Activated CD4-positive, alpha-beta T cell treated with anti-CD3 and anti-CD28 coated beads, Interleukin-2, amount 50 U/mL, for 1 hour (primary cell): ENCODE measurements at regions not wholly inside any gene's neighbourhood (a gene's known extent, or its start where the extent isn't known, plus 50 kb on each side); places are given as distances from the start of the nearest gene placed in this dataset.

Experiments used
- DNase-seq: peaks from one replicate; pipeline ENCODE4 v3.0.0-alpha.2; 2020

GRCh38 chr2:196544906-196545433 is 94.5 kb upstream of the CCDC150 start:
- DNase-seq = no peak

GRCh38 chr2:196546151-196546919 is 93.2 kb upstream of the CCDC150 start:
- DNase-seq = no peak

DNA sequence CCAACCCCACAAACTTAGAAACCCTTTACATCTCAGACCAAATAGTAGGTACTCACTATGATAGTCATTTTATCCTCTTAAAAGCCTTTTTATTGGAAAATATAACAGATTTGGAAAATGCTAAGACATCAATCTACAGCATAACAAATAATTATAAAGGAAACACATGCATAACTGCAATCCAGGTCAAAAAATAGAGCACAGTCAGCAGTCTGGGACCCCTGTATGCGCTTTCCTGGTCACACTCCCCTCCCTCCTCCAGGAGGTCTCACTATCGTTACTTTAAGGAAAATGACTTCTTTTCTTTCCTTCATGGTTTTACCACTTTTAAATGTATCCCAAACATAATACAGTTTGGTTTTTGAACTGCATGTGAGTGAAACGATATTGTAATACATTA is 90.5 kb upstream of the CCDC150 start:
- DNase-seq = no peak

DNA sequence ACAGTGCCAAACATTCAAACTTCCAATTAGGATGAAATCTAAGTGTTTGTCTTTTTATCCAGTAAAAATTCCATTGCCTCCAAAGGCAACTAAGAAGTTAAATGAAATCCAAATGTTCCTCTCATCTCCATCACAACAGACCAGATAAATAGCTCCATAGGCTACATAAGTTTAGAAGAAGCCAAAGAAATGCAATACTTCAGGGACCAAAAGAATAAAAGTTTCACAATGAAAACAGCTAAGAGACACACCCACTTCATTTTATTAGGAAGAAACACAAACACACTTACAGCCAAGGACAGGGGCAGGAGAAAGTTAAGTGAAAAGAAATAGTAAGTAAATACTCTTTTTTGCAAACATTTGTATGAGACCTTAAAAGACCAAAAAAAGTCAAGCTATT is 88.5 kb upstream of the CCDC150 start:
- no peak for DNase-seq

DNA sequence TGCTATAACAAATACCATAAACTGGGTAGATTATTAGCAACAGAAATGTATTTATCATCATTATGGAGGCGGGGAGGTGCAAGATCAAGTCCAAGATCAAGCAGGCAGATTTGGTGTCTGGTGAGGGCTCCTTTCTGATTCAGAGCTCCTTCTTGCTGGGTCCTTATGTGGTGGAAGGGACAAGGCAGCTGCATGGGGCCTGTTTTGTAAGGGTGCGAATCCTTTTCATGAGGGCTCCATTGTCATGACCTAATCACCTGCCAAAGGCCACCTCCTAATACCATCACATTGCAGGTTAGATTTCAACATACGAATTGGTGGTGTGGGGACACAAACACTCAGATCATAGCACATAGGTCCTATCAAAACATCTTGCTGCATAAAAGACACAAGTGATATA is 84.4 kb upstream of the CCDC150 start:
- DNase-seq = no peak

DNA sequence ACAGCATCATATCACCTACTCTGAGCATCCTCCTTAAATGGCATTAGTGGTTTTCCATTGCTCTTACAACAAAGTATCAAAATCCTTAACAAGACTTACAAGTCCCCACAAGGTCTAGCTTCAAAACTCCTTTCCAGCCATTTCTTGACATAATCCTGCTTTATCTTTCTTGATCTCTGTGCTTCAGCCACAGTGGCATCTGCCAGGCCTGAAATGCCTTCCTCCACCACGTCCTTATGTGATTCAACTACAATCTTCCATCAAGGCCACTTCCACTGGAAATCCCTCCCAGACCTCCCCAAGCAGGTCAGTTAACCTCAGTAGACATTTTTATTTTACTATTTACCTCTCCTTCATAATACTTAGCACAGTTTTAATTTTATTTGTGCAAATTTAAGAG is 83.8 kb upstream of the CCDC150 start:
- DNase-seq = no peak

DNA sequence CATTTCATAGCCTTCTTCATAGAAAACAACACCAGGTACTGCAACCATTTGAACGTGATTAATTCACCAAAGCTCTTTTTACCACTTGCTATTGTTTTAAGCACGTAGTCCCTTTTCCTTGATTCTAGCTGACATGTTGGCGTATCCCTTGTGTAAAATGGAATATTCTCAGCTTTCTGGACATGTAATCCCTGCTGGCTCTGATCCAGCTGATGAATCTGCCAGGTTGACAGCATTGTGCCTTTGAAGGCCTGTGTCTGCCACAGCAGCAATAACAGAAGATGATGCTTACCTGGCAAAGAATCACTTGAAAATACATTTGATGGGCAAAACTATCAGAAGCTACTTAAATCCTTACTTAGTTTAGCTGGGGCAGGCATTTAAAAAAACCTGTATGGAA is 81.0 kb upstream of the CCDC150 start:
- no peak for DNase-seq

- no peak for DNase-seq
Observed at GRCh38 chr2:196563876-196564275, 75.6 kb upstream of the CCDC150 start.

DNA sequence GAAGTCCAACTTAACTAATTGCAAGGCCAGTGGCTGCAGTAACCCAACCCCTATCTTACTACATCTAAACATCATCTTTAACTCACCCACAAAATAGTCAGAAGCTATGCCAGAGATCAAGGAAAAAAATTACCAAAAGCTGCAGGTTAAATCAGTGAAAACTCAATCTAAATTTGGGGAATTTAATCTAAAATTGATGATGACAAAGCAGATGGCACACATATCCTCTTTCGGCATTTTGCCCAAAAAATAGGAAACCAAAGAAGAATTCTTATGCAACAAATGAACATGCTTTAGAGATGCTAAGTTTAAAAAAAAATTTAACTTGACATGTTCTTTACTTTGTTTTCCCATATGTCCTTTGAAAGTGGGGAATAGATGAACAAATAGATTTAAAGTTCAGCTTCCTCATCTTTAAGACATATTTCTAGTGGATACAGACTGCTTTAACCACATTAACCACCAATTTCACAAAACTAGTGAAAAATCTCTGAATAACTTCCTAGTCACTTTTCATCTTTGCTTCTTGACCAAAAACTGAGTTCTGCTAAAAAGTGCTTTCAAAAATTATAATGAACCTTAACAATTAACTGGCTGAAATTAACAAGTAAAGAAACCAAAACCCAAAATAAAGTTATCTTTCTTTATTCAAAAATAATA is 74.3 kb upstream of the CCDC150 start:
- DNase-seq = no peak

- DNase-seq = no peak
Observed at GRCh38 chr2:196565982-196566381, 73.5 kb upstream of the CCDC150 start.

- DNase-seq = no peak
Observed at GRCh38 chr2:196566961-196567666, 72.4 kb upstream of the CCDC150 start.

DNA sequence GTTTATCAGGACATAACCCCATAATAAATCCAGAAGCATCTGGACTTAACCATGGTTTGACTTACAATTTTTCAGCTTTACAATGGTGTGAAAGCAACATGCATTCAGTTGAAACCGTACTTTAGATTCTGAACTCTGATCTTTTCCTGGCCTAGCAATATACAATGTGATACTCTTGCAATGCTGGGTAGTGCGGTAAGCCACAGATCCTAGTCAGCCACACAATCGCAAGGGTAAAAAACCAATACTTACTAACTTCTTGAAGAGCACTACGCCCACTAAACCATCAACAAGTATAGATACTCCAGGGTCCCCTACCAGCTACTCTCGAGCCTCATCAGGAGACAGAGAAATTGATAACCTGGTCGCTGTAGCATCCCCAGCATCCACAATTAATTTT is 71.0 kb upstream of the CCDC150 start:
- DNase-seq = no peak

DNA sequence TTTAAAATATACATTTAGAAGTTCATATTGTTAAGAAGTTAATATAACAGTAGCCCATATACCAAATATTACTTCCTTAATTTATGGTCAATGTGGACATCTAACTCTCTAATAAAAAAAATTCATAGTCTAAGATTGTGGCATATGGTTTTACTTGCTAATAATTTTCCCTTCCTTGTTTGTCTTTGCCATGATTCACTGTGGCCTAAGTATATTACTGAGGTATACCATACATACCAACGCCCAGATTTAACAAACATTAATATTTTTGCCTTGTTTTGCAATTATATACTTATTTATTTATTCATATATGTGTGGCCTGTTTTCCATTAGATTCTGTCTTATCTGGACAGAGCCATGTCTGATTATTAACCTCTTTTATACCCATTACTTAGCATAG is 54.6 kb upstream of the CCDC150 start:
- DNase-seq = no peak

DNA sequence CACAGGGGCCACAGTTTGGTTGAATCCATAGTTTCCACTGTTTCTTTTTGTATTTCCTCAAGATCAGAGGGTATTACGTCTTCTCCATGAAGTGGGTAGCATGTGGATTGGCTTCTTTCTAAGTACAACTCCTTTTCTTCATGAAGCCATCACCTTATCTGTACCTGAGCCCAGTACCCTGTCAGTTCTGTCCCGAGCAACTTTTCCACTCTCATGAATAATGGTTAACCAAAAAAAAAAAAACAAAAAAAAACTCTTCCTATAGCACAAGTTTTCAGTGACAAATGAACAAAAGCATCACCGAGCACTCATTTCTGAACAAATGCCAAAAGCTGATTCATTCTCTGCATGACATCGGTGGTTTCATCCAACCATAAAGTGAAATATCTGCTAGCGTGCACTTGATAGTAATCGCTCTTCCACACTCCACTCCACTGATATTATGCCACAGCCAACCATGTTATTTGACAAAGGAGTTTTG is 53.0 kb upstream of the CCDC150 start:
- DNase-seq = no peak

DNA sequence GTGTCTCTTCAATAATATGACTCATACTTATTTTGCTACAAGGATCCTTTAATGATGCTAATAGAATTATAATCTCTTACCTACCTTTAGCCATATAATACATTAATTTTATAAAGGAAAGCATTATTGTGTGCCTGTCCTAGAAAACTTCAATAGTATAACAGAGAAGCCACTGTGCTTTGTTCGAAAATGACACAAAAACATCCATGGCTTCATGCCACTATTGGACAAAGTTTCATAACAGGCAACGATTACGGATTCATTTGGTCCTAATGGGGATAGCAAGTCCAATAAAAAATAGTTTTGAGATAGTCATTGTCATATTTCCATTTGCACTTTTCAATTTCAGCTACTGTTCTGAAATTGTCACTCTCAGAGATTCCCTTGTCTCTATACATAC is 52.5 kb upstream of the CCDC150 start:
- DNase-seq = no peak

DNA sequence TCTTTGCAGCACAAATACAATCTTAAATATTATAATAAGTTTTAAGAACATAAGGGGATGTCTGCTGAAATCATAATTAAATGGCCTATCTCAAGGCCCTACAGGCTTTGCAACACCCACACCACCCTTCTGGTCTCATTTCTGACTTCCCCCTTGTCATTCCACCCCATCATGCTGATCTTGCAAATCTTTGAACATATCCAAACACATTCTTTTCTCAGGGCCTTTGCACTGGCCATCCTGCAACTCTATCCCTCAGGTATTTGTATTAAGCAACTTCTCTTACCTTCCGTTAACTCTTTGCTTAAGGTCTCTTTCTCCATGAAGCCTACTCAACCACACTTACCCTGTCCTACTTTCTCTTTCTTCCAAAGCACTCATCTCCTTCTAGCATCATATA is 51.8 kb upstream of the CCDC150 start:
- no peak for DNase-seq

DNA sequence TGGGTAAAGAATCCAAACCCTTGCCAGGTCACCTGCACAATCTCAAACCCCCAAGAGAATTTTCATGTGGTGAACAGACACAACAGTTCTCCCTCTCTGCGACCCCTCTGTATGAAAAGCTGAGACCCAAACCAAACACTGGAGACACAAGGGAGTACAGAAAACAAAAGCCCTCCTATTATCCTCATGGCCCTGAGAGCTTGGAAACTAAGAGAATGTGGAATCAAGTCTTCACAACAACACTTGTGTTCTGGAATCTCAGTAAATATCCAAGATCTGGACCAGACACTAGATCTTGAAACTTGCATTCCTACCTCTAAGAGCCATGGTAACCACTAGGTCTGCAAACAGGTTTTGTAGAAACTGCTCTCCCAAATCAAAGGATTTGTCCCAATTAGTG is 50.1 kb upstream of the CCDC150 start:
- DNase-seq = no peak
